Left kidney (tissue), 1 donor: ENCODE measurements at regions not wholly inside any gene's neighbourhood (a gene's known extent, or its start where the extent isn't known, plus 50 kb on each side); places are given as distances from the start of the nearest gene placed in this dataset.

Source experiments
- DNase-seq: peaks from one replicate; pipeline ENCODE4 v3.0.0-alpha.2; 2013

- DNase-seq: no peak
These were observed 272.1 kb downstream of the UACA start for GRCh38 chr15:70491201-70491621.

GRCh38 chr15:70490838-70491155 is 272.6 kb downstream of the UACA start:
- no peak for DNase-seq

GRCh38 chr15:70490148-70490837 is 273.1 kb downstream of the UACA start:
- no peak for DNase-seq

- DNase-seq: no peak
These were observed 274.2 kb downstream of the UACA start for GRCh38 chr15:70488941-70489848.

- DNase-seq: no peak
These were observed 275.3 kb downstream of the UACA start for GRCh38 chr15:70488002-70488605.

- no peak for DNase-seq
These were observed 276.0 kb downstream of the UACA start for GRCh38 chr15:70487387-70487740.

- DNase-seq: no peak
These were observed 276.6 kb downstream of the UACA start for GRCh38 chr15:70486451-70487386.

GRCh38 chr15:70486012-70486411 is 277.3 kb downstream of the UACA start:
- no peak for DNase-seq

GRCh38 chr15:70484993-70485392 is 278.4 kb downstream of the UACA start:
- no peak for DNase-seq

GRCh38 chr15:70483513-70483912 is 279.8 kb downstream of the UACA start:
- DNase-seq: no peak

GRCh38 chr15:70480196-70480856 is 283.0 kb downstream of the UACA start:
- DNase-seq: no peak

- DNase-seq: no peak
These were observed 283.6 kb downstream of the UACA start for GRCh38 chr15:70479785-70480184.

GRCh38 chr15:70479056-70479455 is 284.3 kb downstream of the UACA start:
- no peak for DNase-seq

- DNase-seq: peak; percentile 69
These were observed 284.9 kb downstream of the UACA start for GRCh38 chr15:70478251-70478990.

- DNase-seq: no peak
These were observed 285.6 kb downstream of the UACA start for GRCh38 chr15:70477750-70478250.

GRCh38 chr15:70476441-70476840 is 286.9 kb downstream of the UACA start:
- no peak for DNase-seq

GRCh38 chr15:70475921-70476320 is 287.4 kb downstream of the UACA start:
- DNase-seq: no peak

- DNase-seq: no peak
These were observed 288.0 kb downstream of the UACA start for GRCh38 chr15:70475407-70475781.

- no peak for DNase-seq
These were observed 288.6 kb downstream of the UACA start for GRCh38 chr15:70474471-70475406.
